DMS114 treated with DMSO at 0.1 percent for 48 hours (cell line): ENCODE measurements at regions not wholly inside any gene's neighbourhood (a gene's known extent, or its start where the extent isn't known, plus 50 kb on each side); places are given as distances from the start of the nearest gene placed in this dataset.

ENCODE experiments used
- DNase-seq: peaks from one replicate; lab custom pipeline; 2025; ENCODE audit not compliant: unreplicated experiment; lab: John Stamatoyannopoulos, UW

- no peak for DNase-seq
Observed at GRCh38 chr21:16287046-16287445, 557.3 kb downstream of the USP25 start.

- DNase-seq, result no peak
Observed at GRCh38 chr21:16291296-16291695, 561.5 kb downstream of the USP25 start.

DNA sequence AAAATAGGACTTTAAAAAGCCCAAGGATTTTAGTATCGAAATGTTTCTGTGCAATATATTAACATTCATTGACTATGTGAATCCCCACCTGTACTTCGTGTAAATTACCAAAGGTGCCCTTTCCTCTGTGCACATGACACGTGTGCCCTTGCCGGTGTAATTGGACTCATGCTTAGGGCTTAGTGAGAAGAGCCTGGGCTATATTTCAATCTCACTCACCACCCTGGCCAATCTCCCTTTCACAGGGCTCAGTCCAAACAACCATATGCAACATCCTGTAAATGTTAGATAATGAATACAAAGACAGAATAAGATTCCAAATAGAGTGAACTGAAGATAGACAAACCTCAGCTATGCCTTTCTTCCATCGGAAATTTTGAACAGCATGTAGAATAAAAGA, 564.3 kb downstream of the USP25 start:
- DNase-seq, result no peak

DNA sequence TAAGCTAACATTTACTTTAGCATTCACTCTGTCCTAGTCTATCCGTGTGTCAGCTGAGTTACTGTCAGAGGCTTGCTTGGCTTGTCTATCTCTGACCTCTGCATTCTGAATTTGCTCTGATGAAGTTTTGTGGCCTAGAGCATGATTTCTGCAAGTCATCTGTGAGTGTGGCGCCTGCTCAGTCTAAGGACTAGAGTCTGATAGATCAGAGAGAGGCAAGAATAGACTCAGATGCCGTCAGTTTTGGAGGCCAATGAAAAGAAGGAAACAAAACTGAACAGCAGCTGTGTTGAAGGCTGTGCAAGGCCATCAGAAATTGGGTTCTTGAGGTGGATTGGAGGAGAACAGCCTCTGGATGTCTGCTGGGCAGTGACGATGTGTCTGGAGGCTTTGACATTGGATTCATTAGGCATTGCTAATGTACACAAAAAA, 573.1 kb downstream of the USP25 start:
- no peak for DNase-seq

DNA sequence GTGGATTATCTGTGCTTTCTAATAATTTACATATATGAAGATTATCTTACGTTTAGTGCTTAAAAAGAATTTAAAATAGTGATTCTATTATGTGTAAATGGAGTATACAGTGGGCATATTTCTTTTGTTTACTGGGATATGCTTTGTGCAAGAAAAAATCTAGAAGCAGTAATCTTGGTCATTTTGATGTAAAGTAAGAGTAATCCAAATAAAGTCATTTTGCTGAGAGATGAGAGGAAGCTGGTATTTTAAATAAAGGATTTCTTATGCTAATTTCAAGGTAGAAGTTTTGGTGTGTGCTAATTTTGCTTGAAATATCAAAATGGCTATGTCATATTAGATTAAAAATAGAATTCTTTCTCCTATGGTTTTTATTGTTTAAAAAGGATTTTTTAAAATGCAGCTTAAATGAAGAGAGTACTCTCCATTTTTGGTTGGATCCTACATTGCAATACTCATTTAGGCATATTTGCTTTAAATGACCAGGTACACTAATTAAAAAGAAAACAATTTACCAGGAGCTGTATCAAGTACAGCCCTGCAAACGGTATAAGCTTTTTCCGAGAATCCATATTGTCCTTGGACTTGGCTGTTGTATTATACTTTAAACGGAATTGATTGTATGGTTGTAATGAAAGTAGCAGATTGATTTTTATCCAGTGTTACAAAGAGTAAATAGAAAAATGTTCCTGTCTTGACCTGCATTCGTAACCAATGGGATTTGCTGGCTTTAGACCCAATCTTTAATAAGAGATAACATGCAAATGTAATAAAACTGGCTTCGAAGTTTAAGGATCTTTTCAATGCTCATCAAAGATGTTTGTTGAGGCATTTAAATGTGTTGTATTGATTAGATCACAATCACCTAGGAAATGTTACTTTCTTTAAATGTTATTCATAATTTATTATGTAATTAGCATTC, 574.7 kb downstream of the USP25 start:
- DNase-seq, result no peak

- DNase-seq, result no peak
Observed at GRCh38 chr21:16305686-16306085, 575.9 kb downstream of the USP25 start.

GRCh38 chr21:16307256-16307655, 577.5 kb downstream of the USP25 start:
- DNase-seq, result no peak

GRCh38 chr21:16308269-16308668, 578.5 kb downstream of the USP25 start:
- DNase-seq, result no peak

- DNase-seq, result no peak
Observed at GRCh38 chr21:16309250-16309971, 579.6 kb downstream of the USP25 start.

DNA sequence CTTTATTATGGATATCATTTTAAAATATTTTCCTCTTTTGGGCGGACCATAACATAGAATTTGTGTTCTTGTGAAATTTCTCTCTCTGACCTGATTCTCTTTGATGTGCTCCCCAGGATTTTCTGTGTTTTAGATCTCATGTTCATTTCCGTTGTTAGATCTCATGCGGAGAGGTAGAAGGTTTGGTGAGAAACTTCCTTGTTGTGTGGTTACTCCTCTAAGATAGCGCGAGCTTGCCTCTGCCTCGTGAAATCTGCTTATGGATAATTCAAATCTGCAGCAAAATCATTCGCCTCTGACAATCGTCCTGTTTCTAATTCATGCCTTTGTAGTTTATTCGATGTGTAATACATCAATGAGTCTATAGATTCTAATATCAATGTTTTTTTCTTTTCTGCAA, 580.4 kb downstream of the USP25 start:
- DNase-seq, result no peak

GRCh38 chr21:16311229-16311628, 581.4 kb downstream of the USP25 start:
- no peak for DNase-seq

- no peak for DNase-seq
Observed at GRCh38 chr21:16312321-16312720, 582.5 kb downstream of the USP25 start.

DNA sequence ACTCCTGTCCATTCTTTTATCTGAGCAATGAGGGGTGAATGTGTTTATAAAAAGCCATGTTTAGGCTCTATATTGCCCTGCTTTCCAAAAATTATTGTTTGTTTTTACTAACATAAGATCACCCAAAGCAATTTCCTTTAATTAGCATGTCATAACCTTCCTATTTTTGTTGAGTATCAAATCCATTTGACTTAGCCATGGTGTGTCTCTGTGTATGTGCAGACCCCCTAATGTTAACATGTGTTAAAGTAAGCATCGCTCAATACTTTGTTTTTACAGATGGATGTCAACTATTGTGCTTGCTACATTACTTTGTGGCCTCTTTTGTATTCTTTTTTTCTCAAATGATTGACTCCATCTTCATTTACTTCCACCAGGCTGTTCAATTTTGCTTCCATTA, 585.4 kb downstream of the USP25 start:
- no peak for DNase-seq

- no peak for DNase-seq
Observed at GRCh38 chr21:16318651-16319300, 589.0 kb downstream of the USP25 start.

DNA sequence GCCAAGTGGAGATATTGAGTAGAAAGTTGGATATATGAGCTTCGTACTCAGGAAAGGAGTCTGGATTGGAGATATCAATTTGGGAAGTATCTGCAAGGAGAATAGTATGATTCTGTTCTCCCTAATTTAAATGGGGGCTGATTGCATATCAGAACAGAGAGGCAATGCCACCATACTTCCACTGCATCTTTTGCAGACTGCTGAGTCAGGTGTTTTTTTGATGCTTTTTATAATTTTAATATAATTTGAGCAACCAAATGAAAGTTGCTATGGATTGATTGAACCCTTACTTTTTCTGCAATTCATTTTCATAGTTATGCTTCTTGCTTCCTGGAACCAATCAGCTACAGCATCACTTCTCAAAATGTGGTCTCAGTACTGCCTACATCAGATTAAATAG, 590.3 kb downstream of the USP25 start:
- no peak for DNase-seq

GRCh38 chr21:16322454-16322853, 592.7 kb downstream of the USP25 start:
- no peak for DNase-seq

DNA sequence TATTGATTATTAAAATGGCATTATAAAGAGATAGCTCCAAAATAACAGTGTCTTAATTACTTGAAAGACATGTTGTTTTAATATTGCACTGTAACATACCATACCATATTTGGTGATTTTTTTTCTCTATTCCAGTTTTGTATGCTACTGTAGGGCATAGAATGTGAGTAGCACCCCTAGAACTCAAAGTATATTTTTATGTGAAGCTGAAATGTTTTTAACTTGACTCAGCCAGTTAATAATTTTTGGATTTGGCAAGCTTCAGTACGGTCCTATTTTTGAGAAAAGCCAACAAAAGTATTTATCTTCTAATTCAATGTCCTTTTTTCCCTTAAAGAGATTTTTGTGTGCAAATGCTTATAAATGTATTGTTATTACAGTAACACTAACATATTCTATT, 593.8 kb downstream of the USP25 start:
- DNase-seq, result no peak

DNA sequence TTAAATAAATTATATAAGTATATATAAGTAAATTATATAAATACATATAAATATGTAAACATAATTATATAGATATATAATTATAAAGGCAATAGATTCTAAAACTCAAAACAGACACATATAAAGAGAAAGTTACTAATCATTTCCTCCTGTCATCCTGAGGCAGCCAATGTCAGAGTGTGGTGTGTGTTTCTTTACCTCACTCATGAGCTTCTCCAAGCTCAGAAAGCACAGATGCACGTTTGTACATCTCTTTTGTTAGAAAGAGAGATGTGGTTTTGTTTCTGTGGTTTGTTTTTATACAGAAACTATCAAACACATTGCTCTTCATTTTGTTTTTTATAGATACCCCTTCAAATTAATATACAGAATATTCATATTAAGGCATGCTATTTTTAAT, 594.8 kb downstream of the USP25 start:
- no peak for DNase-seq

- DNase-seq, result peak; percentile 70
Observed at GRCh38 chr21:16330082-16330907, 600.5 kb downstream of the USP25 start.

GRCh38 chr21:16330908-16331268, 601.1 kb downstream of the USP25 start:
- no peak for DNase-seq

- DNase-seq, result no peak
Observed at GRCh38 chr21:16337266-16337665, 607.5 kb downstream of the USP25 start.
